AG10803 (cell line): ENCODE measurements at regions not wholly inside any gene's neighbourhood (a gene's known extent, or its start where the extent isn't known, plus 50 kb on each side); places are given as distances from the start of the nearest gene placed in this dataset.

Experiments used
- DNase-seq: peaks from one replicate; pipeline ENCODE4 v3.0.0; 2010; ENCODE audit warnings: low read depth
- H3K4me3 ChIP-seq: 2 replicates; pipeline ENCODE4 v1.5.1; 2011; ENCODE audit warnings: mild to moderate bottlenecking, low read length, control low read depth
- CTCF ChIP-seq: conservative IDR thresholded peaks from 2 replicates; pipeline ENCODE4 v1.5.1; 2011; ENCODE audit warnings: mild to moderate bottlenecking, low read length, control low read depth, inconsistent platforms

DNA sequence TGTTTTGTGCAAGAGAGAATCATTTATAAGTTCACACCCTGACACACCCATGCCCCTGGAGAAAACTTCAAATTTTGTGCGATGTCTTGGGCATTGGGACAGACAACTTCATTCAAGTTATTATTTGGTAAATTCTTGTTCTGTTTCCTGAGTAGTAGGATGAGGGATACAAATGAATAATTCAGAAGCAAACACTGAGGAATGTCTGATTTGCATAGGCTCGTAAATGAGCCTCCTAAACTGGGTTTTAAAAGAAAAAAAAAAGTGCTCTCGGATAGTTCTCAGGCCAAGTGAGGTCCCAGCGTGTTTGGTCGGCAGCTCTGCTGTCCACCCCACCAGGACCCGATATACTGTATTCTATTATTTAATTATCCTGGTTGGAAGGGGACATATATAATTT is 134.7 kb upstream of the CPM start:
- no peak for DNase-seq
- no peak for TF ChIP-seq CTCF
- H3K4me3 ChIP-seq: no peak overlapping the region

GRCh38 chr12:69068448-69068847 is 135.5 kb upstream of the CPM start:
- DNase-seq: peak; percentile 33
- TF ChIP-seq CTCF: no peak
- no peak overlapping the region for H3K4me3 ChIP-seq

GRCh38 chr12:69069479-69069878 is 136.5 kb upstream of the CPM start:
- DNase-seq: no peak
- no peak overlapping the region for H3K4me3 ChIP-seq
- TF ChIP-seq CTCF: no peak

DNA sequence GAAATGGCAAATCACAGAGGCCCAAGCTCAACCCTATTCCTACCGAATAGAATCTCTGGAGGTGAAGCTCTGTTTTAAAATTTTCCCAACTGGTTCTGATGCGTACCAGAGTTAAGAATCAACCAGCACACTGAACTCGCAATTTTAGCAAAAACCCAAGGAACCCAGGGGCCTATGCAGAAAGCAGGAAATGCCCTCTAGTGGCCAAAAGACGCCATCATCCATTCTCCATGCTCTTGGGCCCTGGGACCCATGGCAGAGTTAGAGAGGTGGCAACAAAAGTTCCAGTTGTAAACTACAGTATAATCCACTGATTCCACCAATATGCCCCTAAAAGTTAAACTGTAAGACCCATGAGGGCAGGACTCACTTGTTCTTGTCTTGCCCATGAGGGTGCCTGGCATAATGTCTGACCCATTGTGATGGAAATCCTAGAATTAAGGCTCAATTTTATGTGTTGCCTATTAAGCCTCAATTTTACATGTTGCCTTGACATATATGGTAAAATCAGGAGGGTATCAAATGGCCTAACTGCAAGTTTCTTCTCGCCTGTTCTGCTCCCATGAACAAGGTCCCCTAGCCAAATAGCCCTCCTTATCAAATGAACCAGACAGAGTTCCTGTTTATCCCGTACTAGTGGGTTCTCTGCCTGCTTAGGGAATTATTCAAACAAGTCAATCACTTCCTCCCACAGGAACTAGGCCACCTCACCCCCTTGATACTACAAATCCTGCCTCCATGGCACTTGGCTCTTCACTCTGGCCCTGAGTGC is 137.5 kb upstream of the CPM start:
- TF ChIP-seq CTCF: peak; percentile 97
- peak; percentile 74 for DNase-seq

DNA sequence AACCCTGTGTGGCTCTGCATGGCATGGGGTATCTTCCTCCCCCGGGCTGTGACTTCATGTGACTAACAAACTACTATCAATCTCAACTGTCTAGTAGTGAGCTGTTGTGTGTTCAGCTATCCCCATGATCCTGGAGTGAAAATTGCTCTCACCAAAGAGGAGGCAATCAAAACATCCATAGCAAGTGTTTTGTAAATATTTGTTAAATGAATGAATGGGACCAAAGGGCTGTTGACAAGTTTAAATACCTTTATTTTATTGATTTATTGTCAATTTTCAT is 138.1 kb upstream of the CPM start:
- no peak overlapping the region for H3K4me3 ChIP-seq
- no peak for TF ChIP-seq CTCF
- no peak for DNase-seq

More for the DNA sequence above, 137.5 kb upstream of the CPM start:
- H3K4me3 ChIP-seq: no peak overlapping the region

- no peak for DNase-seq
- TF ChIP-seq CTCF: no peak
- no peak overlapping the region for H3K4me3 ChIP-seq
These were observed 140.1 kb upstream of the CPM start for GRCh38 chr12:69073035-69073434.

GRCh38 chr12:69074556-69075349 is 141.8 kb upstream of the CPM start:
- DNase-seq: no peak
- no peak for TF ChIP-seq CTCF
- H3K4me3 ChIP-seq: no peak overlapping the region
